DND-41 (cell line): ENCODE measurements at regions not wholly inside any gene's neighbourhood (a gene's known extent, or its start where the extent isn't known, plus 50 kb on each side); places are given as distances from the start of the nearest gene placed in this dataset.

Source experiments
- ATAC-seq: fragments of 200-7000 bp; cut with Tn5 transposase; 3 replicates; pipeline ENCODE4 v1.9.1; 2021; ENCODE audit warnings: low read depth; ENCODE audit not compliant: insufficient read depth
- DNase-seq: peaks from one replicate; pipeline ENCODE4 v3.0.0-alpha.2; 2020
- H2AFZ ChIP-seq: 2 replicates; pipeline ENCODE4 v1.6.0; 2012; ENCODE audit warnings: low read depth, low read length
- H3K27ac ChIP-seq: 2 replicates; pipeline ENCODE4 v1.5.1; 2012; ENCODE audit warnings: low read length, inconsistent platforms
- H3K27me3 ChIP-seq: fragments of 200-600 bp; sonication (generic); 2 replicates; pipeline ENCODE4 v1.6.0; 2012; ENCODE audit warnings: low read length, mild to moderate bottlenecking, inconsistent platforms; ENCODE audit not compliant: insufficient read depth, poor library complexity
- H3K36me3 ChIP-seq: 2 replicates; pipeline ENCODE4 v1.5.1; 2012; ENCODE audit warnings: low read length, inconsistent platforms; ENCODE audit not compliant: insufficient read depth
- H3K4me1 ChIP-seq: 2 replicates; pipeline ENCODE4 v1.5.1; 2012; ENCODE audit warnings: mild to moderate bottlenecking, low read length; ENCODE audit not compliant: insufficient read depth
- H3K4me2 ChIP-seq: 2 replicates; pipeline ENCODE4 v1.6.0; 2012; ENCODE audit warnings: mild to moderate bottlenecking, moderate library complexity, low read length, inconsistent platforms; ENCODE audit not compliant: insufficient read depth
- H3K4me3 ChIP-seq, 2 experiments: fragments of 200-600 bp in 1 of 2; shearing (Covaris generic) in 1 of 2; 2 replicates each; pipeline ENCODE4 v1.5.1; 2012 to 2016; ENCODE audit warnings: inconsistent platforms in 2 of 2, low read length in 2 of 2, mild to moderate bottlenecking in 2 of 2, low read depth in 1 of 2, moderate library complexity in 1 of 2
- H3K79me2 ChIP-seq: 2 replicates; pipeline ENCODE4 v1.6.0; 2012; ENCODE audit warnings: low read length, inconsistent platforms; ENCODE audit not compliant: insufficient read depth
- H3K9ac ChIP-seq: 2 replicates; pipeline ENCODE4 v1.6.0; 2012; ENCODE audit warnings: low read depth, mild to moderate bottlenecking, inconsistent platforms, low read length, moderate library complexity
- H3K9me3 ChIP-seq: 2 replicates; pipeline ENCODE4 v1.5.1; 2012; ENCODE audit warnings: low read length, moderate library complexity, mild to moderate bottlenecking, inconsistent platforms; ENCODE audit not compliant: insufficient read depth, severe bottlenecking
- H4K20me1 ChIP-seq: 2 replicates; pipeline ENCODE4 v1.6.0; 2012; ENCODE audit warnings: low read length; ENCODE audit not compliant: insufficient read depth
- CTCF ChIP-seq: IDR thresholded peaks from 2 replicates; pipeline ENCODE4 v1.5.1; 2012; ENCODE audit warnings: borderline replicate concordance, low read length, moderate library complexity, mild to moderate bottlenecking; ENCODE audit not compliant: poor library complexity, severe bottlenecking; ENCODE audit errors: extremely low read depth
- EZH2 ChIP-seq: IDR thresholded peaks from 3 replicates; pipeline ENCODE4 v1.6.1; 2012; ENCODE audit warnings: borderline replicate concordance, low read depth, mild to moderate bottlenecking, moderate library complexity, low read length, inconsistent platforms; ENCODE audit not compliant: severe bottlenecking

GRCh38 chr9:29555502-29555901, 1982.2 kb upstream of the C9orf72 start:
- Histone ChIP-seq H4K20me1 (no peaks in the 10 kb centered on the region), H3K4me2 (no peak overlapping the region), H3K36me3 (no peaks in the 10 kb centered on the region), H3K4me1 (no peaks in the 10 kb centered on the region), H3K9ac (no peak overlapping the region), H3K9me3 (no peaks in the 10 kb centered on the region), H3K4me3 (no peak overlapping the region), H3K27ac (no peak overlapping the region), H3K79me2 (no peaks in the 10 kb centered on the region), H3K27me3 (no peaks in the 10 kb centered on the region), H2AFZ (no peak overlapping the region)
- no peak for ATAC-seq
- DNase-seq: no peak
- TF ChIP-seq EZH2: no peak
- TF ChIP-seq CTCF: no peak

- no peaks in the 10 kb centered on the region for H3K27me3 ChIP-seq
- DNase-seq: no peak
- no peak overlapping the region for H3K4me3 ChIP-seq
- no peaks in the 10 kb centered on the region for H4K20me1 ChIP-seq
- H3K4me1 ChIP-seq: no peaks in the 10 kb centered on the region
- no peak overlapping the region for H3K4me2 ChIP-seq
- no peaks in the 10 kb centered on the region for H3K36me3 ChIP-seq
- no peaks in the 10 kb centered on the region for H3K9me3 ChIP-seq
- H3K79me2 ChIP-seq: no peaks in the 10 kb centered on the region
- ATAC-seq: no peak
- no peak for TF ChIP-seq EZH2
- no peak for TF ChIP-seq CTCF
- no peak overlapping the region for H3K27ac ChIP-seq
- H2AFZ ChIP-seq: no peak overlapping the region
- H3K9ac ChIP-seq: no peak overlapping the region
Observed at GRCh38 chr9:29556317-29556716, 1983.0 kb upstream of the C9orf72 start.

DNA sequence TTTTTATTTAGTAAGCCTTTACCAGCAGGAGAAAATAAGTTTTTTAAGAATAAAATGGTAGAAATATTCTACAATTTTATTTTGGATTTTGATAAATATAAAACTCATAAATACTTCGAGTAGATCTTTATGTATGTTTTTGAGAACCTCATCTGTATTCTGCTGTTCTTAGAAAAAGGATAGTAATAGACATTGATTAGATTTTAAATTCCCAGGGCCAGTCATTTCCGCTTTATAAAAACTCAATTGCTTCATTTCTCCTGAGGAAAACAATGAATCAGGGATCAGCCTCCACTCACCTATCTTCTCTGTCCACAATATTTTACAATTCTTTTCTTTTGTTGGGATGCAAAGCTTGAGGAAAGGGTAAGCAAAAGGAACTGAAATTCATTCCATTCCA, 1983.5 kb upstream of the C9orf72 start:
- Histone ChIP-seq H3K79me2 (no peaks in the 10 kb centered on the region), H3K4me1 (no peaks in the 10 kb centered on the region), H3K27me3 (no peaks in the 10 kb centered on the region), H3K36me3 (no peaks in the 10 kb centered on the region), H3K4me2 (no peak overlapping the region), H3K9me3 (no peaks in the 10 kb centered on the region), H3K4me3 (no peak overlapping the region), H3K27ac (no peak overlapping the region), H2AFZ (no peak overlapping the region), H3K9ac (no peak overlapping the region), H4K20me1 (no peaks in the 10 kb centered on the region)
- no peak for TF ChIP-seq EZH2
- TF ChIP-seq CTCF: no peak
- DNase-seq (no peak), ATAC-seq (no peak)

GRCh38 chr9:29564564-29564963, 1991.3 kb upstream of the C9orf72 start:
- no peak for ATAC-seq
- H3K27me3 ChIP-seq: no peaks in the 10 kb centered on the region
- TF ChIP-seq CTCF (no peak), EZH2 (no peak)
- no peaks in the 10 kb centered on the region for H3K36me3 ChIP-seq
- H2AFZ ChIP-seq: no peak overlapping the region
- no peak overlapping the region for H3K4me3 ChIP-seq
- H3K9ac ChIP-seq: no peak overlapping the region
- no peaks in the 10 kb centered on the region for H3K79me2 ChIP-seq
- H3K4me2 ChIP-seq: no peak overlapping the region
- H4K20me1 ChIP-seq: no peaks in the 10 kb centered on the region
- no peak for DNase-seq
- no peaks in the 10 kb centered on the region for H3K9me3 ChIP-seq
- no peak overlapping the region for H3K27ac ChIP-seq
- H3K4me1 ChIP-seq: no peaks in the 10 kb centered on the region
